A549 (cell line): ENCODE measurements at regions not wholly inside any gene's neighbourhood (a gene's known extent, or its start where the extent isn't known, plus 50 kb on each side); places are given as distances from the start of the nearest gene placed in this dataset.

ENCODE experiments used
- CBX8 ChIP-seq: fragments of 200-600 bp; sonication (generic); IDR thresholded peaks from 2 replicates; pipeline ENCODE4 v1.6.1; 2016
- CHD2 ChIP-seq: fragments of 150-350 bp; IDR thresholded peaks from 2 replicates; pipeline ENCODE4 v1.6.1; 2014; ENCODE audit warnings: low read length; ENCODE audit not compliant: partially characterized antibody
- EHMT2 ChIP-seq: fragments of 200-600 bp; sonication (generic); IDR thresholded peaks from 2 replicates; pipeline ENCODE4 v1.6.1; 2016; ENCODE audit warnings: antibody characterized with exemption, low read depth, mild to moderate bottlenecking, moderate library complexity
- ESRRA ChIP-seq: fragments of 150-350 bp; IDR thresholded peaks from 2 replicates; pipeline ENCODE4 v1.6.1; 2014; ENCODE audit warnings: mild to moderate bottlenecking, low read length, borderline replicate concordance
- FOSL2 ChIP-seq, 2 experiments: fragments of 450-650 bp in 1 of 2; fragments of >200 bp in 1 of 2; sonication (Bioruptor Twin) in 1 of 2; formaldehyde crosslinking; IDR thresholded peaks; 2 replicates each; pipeline versions ENCODE4 v1.5.0 to v1.6.1; 2016 to 2020; ENCODE audit warnings: mild to moderate bottlenecking in 1 of 2, moderate library complexity in 1 of 2
- JUN ChIP-seq, 2 experiments: fragments of >200 bp; sonication (Bioruptor Twin); formaldehyde crosslinking; IDR thresholded peaks; 2 replicates in 1 of 2; 3 replicates in 1 of 2; pipeline ENCODE4 v1.6.1; 2016 to 2017
- POLR2A ChIP-seq: IDR thresholded peaks from 2 replicates; pipeline ENCODE4 v1.6.1; 2012; ENCODE audit warnings: mild to moderate bottlenecking, low read length
- RFX5 ChIP-seq: fragments of 450-650 bp; IDR thresholded peaks from 2 replicates; pipeline ENCODE4 v1.7.1; 2014; ENCODE audit warnings: antibody characterized with exemption, mild to moderate bottlenecking, moderate library complexity
- RNF2 ChIP-seq: fragments of 200-600 bp; sonication (generic); IDR thresholded peaks from 2 replicates; pipeline ENCODE4 v1.6.1; 2016; ENCODE audit warnings: low read depth, mild to moderate bottlenecking, antibody characterized with exemption, moderate library complexity, borderline replicate concordance
- TF ChIP-seq, protein P1 (sequence below): fragments of >200 bp; sonication (Bioruptor Twin); formaldehyde crosslinking; IDR thresholded peaks from 3 replicates; pipeline ENCODE4 v1.5.1; 2016
- TF ChIP-seq, protein P2 (sequence below): IDR thresholded peaks from 2 replicates; pipeline ENCODE4 v1.6.1; 2012
- TF ChIP-seq, protein P3 (sequence below): fragments of >200 bp; sonication (Bioruptor Twin); formaldehyde crosslinking; IDR thresholded peaks from 3 replicates; pipeline ENCODE4 v1.6.1; 2016
- TF ChIP-seq, protein P4 (sequence below): fragments of 450-650 bp; IDR thresholded peaks from 2 replicates; pipeline ENCODE4 v1.6.1; 2014; ENCODE audit warnings: antibody characterized with exemption
- TF ChIP-seq, protein P5 (sequence below): fragments of 200-600 bp; sonication (generic); IDR thresholded peaks from 2 replicates; pipeline ENCODE4 v1.6.1; 2016; ENCODE audit warnings: antibody characterized with exemption, mild to moderate bottlenecking, moderate library complexity

DNA sequence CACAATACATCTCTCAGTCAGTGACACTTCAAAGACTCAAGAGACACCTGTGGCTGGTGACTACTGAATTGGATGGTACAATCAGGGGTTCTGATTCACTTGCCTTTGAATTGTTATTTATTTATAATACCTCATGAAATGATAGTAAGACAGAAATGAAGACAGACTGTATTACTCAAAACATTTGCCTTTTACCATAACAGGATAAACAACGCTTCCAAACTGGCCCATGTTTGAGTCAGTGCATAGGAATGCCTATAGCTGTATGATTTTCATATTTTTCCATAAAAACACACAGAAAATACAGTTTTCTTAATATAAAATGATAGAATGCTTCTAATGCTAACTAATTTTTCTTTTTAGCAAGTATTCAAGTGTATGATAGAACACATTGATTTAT, 59.5 kb upstream of the FGF14 start:
- TF ChIP-seq, protein P1, sequence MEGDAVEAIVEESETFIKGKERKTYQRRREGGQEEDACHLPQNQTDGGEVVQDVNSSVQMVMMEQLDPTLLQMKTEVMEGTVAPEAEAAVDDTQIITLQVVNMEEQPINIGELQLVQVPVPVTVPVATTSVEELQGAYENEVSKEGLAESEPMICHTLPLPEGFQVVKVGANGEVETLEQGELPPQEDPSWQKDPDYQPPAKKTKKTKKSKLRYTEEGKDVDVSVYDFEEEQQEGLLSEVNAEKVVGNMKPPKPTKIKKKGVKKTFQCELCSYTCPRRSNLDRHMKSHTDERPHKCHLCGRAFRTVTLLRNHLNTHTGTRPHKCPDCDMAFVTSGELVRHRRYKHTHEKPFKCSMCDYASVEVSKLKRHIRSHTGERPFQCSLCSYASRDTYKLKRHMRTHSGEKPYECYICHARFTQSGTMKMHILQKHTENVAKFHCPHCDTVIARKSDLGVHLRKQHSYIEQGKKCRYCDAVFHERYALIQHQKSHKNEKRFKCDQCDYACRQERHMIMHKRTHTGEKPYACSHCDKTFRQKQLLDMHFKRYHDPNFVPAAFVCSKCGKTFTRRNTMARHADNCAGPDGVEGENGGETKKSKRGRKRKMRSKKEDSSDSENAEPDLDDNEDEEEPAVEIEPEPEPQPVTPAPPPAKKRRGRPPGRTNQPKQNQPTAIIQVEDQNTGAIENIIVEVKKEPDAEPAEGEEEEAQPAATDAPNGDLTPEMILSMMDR, result no peak
- TF ChIP-seq POLR2A (no peak), RNF2 (no peak), ESRRA (no peak), FOSL2 (IDR thresholded peaks at IDR 0.05) (no peak), FOSL2 (CRISPR knock-in tag; IDR thresholded peaks at IDR 0.05) (no peak), CBX8 (no peak), RFX5 (no peak), CHD2 (no peak), EHMT2 (no peak), JUN (IDR thresholded peaks at IDR 0.05) (no peak)
- TF ChIP-seq, protein P2, sequence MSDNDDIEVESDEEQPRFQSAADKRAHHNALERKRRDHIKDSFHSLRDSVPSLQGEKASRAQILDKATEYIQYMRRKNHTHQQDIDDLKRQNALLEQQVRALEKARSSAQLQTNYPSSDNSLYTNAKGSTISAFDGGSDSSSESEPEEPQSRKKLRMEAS, result no peak
- TF ChIP-seq, protein P3, sequence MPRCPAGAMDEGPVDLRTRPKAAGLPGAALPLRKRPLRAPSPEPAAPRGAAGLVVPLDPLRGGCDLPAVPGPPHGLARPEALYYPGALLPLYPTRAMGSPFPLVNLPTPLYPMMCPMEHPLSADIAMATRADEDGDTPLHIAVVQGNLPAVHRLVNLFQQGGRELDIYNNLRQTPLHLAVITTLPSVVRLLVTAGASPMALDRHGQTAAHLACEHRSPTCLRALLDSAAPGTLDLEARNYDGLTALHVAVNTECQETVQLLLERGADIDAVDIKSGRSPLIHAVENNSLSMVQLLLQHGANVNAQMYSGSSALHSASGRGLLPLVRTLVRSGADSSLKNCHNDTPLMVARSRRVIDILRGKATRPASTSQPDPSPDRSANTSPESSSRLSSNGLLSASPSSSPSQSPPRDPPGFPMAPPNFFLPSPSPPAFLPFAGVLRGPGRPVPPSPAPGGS, result no peak
- TF ChIP-seq, protein P4, sequence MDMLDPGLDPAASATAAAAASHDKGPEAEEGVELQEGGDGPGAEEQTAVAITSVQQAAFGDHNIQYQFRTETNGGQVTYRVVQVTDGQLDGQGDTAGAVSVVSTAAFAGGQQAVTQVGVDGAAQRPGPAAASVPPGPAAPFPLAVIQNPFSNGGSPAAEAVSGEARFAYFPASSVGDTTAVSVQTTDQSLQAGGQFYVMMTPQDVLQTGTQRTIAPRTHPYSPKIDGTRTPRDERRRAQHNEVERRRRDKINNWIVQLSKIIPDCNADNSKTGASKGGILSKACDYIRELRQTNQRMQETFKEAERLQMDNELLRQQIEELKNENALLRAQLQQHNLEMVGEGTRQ, result no peak
- TF ChIP-seq, protein P5, sequence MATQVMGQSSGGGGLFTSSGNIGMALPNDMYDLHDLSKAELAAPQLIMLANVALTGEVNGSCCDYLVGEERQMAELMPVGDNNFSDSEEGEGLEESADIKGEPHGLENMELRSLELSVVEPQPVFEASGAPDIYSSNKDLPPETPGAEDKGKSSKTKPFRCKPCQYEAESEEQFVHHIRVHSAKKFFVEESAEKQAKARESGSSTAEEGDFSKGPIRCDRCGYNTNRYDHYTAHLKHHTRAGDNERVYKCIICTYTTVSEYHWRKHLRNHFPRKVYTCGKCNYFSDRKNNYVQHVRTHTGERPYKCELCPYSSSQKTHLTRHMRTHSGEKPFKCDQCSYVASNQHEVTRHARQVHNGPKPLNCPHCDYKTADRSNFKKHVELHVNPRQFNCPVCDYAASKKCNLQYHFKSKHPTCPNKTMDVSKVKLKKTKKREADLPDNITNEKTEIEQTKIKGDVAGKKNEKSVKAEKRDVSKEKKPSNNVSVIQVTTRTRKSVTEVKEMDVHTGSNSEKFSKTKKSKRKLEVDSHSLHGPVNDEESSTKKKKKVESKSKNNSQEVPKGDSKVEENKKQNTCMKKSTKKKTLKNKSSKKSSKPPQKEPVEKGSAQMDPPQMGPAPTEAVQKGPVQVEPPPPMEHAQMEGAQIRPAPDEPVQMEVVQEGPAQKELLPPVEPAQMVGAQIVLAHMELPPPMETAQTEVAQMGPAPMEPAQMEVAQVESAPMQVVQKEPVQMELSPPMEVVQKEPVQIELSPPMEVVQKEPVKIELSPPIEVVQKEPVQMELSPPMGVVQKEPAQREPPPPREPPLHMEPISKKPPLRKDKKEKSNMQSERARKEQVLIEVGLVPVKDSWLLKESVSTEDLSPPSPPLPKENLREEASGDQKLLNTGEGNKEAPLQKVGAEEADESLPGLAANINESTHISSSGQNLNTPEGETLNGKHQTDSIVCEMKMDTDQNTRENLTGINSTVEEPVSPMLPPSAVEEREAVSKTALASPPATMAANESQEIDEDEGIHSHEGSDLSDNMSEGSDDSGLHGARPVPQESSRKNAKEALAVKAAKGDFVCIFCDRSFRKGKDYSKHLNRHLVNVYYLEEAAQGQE, result no peak
